Lower leg skin (tissue), 3 donors: ENCODE measurements at regions not wholly inside any gene's neighbourhood (a gene's known extent, or its start where the extent isn't known, plus 50 kb on each side); places are given as distances from the start of the nearest gene placed in this dataset.

ENCODE experiments used
- POLR2A ChIP-seq, 2 donors: fragments of 450-650 bp; IDR thresholded peaks; one replicate each; pipeline ENCODE4 v1.6.1; 2016 to 2017; ENCODE audit warnings: antibody characterized with exemption in 2 of 2, mild to moderate bottlenecking in 1 of 2, moderate library complexity in 1 of 2
- TF ChIP-seq, protein P1 (sequence below), 3 donors: fragments of 450-650 bp; IDR thresholded peaks; one replicate each; pipeline ENCODE4 v1.5.1; 2016; ENCODE audit warnings: antibody characterized with exemption in 3 of 3, mild to moderate bottlenecking in 3 of 3, moderate library complexity in 2 of 3

DNA sequence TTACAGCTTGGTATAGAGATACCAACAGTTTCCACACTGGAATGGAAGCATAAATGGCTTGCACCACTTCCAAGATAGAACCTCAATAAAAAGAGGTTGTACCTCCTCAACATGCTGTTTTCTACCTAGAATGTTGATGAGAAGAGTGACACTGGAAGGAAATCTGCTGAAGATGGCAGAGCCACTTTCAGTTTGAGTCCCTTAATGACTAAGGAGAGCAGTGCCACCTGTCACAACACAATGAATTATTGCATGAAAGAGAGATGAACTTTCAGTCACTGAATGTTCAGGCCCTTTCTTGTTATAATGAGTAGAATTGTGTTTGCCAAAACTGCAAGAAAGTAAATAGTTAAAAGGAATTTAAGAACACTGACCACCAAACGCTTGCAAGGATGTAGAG, 958.5 kb downstream of the DTWD2 start:
- TF ChIP-seq, protein P1, sequence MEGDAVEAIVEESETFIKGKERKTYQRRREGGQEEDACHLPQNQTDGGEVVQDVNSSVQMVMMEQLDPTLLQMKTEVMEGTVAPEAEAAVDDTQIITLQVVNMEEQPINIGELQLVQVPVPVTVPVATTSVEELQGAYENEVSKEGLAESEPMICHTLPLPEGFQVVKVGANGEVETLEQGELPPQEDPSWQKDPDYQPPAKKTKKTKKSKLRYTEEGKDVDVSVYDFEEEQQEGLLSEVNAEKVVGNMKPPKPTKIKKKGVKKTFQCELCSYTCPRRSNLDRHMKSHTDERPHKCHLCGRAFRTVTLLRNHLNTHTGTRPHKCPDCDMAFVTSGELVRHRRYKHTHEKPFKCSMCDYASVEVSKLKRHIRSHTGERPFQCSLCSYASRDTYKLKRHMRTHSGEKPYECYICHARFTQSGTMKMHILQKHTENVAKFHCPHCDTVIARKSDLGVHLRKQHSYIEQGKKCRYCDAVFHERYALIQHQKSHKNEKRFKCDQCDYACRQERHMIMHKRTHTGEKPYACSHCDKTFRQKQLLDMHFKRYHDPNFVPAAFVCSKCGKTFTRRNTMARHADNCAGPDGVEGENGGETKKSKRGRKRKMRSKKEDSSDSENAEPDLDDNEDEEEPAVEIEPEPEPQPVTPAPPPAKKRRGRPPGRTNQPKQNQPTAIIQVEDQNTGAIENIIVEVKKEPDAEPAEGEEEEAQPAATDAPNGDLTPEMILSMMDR (IDR thresholded peaks at IDR 0.05): no peak
- TF ChIP-seq POLR2A (IDR thresholded peaks at IDR 0.05): no peak
